CD4-positive, alpha-beta T cell treated with Interleukin-1 beta for 1 hour (primary cell): ENCODE measurements at regions not wholly inside any gene's neighbourhood (a gene's known extent, or its start where the extent isn't known, plus 50 kb on each side); places are given as distances from the start of the nearest gene placed in this dataset.
"Not testable (repeated sequence)": the region's sequence is repeated elsewhere in the genome, so short reads cannot be mapped to it uniquely, and the experiment has no call there.

ENCODE experiments used
- DNase-seq, 2 donors: peaks; one replicate each; pipeline ENCODE4 v3.0.0-alpha.2; 2020 to 2022

- DNase-seq: no peak
Measured at GRCh38 chr3:94413336-94414108, 350.7 kb downstream of the NSUN3 start.

GRCh38 chr3:94414418-94414817, 351.6 kb downstream of the NSUN3 start:
- no peak for DNase-seq

- no peak for DNase-seq
Measured at GRCh38 chr3:94416768-94417167, 353.9 kb downstream of the NSUN3 start.

- DNase-seq: no peak
Measured at GRCh38 chr3:94417963-94418455, 355.1 kb downstream of the NSUN3 start.

- no peak for DNase-seq
Measured at GRCh38 chr3:94420931-94421330, 358.1 kb downstream of the NSUN3 start.

- DNase-seq: no peak
Measured at GRCh38 chr3:94423578-94423977, 360.7 kb downstream of the NSUN3 start.

GRCh38 chr3:94429517-94429916, 366.7 kb downstream of the NSUN3 start:
- no peak for DNase-seq

- DNase-seq: no peak
Measured at GRCh38 chr3:94431876-94432570, 369.2 kb downstream of the NSUN3 start.

- no peak for DNase-seq
Measured at GRCh38 chr3:94433811-94434210, 370.9 kb downstream of the NSUN3 start.

GRCh38 chr3:94440767-94441493, 378.1 kb downstream of the NSUN3 start:
- no peak for DNase-seq

- DNase-seq: no peak
Measured at GRCh38 chr3:94441494-94441847, 378.6 kb downstream of the NSUN3 start.

GRCh38 chr3:94453864-94454263, 391.0 kb downstream of the NSUN3 start:
- no peak for DNase-seq

GRCh38 chr3:94459167-94459566, 396.3 kb downstream of the NSUN3 start:
- DNase-seq: no peak

GRCh38 chr3:94460931-94461330, 398.1 kb downstream of the NSUN3 start:
- DNase-seq: no peak

GRCh38 chr3:94462931-94463330, 400.1 kb downstream of the NSUN3 start:
- DNase-seq: no peak

- no peak for DNase-seq
Measured at GRCh38 chr3:94472511-94472910, 409.6 kb downstream of the NSUN3 start.

GRCh38 chr3:94481226-94481898, 418.5 kb downstream of the NSUN3 start:
- no peak for DNase-seq

GRCh38 chr3:94482686-94483085, 419.8 kb downstream of the NSUN3 start:
- DNase-seq: no peak

- DNase-seq: no peak
Measured at GRCh38 chr3:94483403-94483802, 420.5 kb downstream of the NSUN3 start.

GRCh38 chr3:94494992-94495391, 432.1 kb downstream of the NSUN3 start:
- DNase-seq: no peak

- no peak for DNase-seq
Measured at GRCh38 chr3:94500146-94500545, 437.3 kb downstream of the NSUN3 start.

GRCh38 chr3:94507354-94507753, 444.5 kb downstream of the NSUN3 start:
- DNase-seq: not testable (repeated sequence)

GRCh38 chr3:94512876-94513275, 450.0 kb downstream of the NSUN3 start:
- DNase-seq: no peak
